Body of pancreas (tissue), 4 donors: ENCODE measurements at regions not wholly inside any gene's neighbourhood (a gene's known extent, or its start where the extent isn't known, plus 50 kb on each side); places are given as distances from the start of the nearest gene placed in this dataset.

Experiments used
- CTCF ChIP-seq, 7 experiments: fragments of 450-650 bp in 4 of 7; fragments of 200-600 bp in 3 of 7; sonication (generic) in 3 of 7; IDR thresholded peaks; one replicate each; pipeline ENCODE4 v1.5.1; 2016 to 2019; ENCODE audit warnings: antibody characterized with exemption in 7 of 7
- POLR2A ChIP-seq, 3 donors: fragments of 450-650 bp; IDR thresholded peaks; one replicate each; pipeline ENCODE4 v1.6.1; 2016; ENCODE audit warnings: antibody characterized with exemption in 3 of 3, mild to moderate bottlenecking in 2 of 3

- no peak for TF ChIP-seq CTCF (IDR thresholded peaks at IDR 0.05)
- TF ChIP-seq POLR2A (IDR thresholded peaks at IDR 0.05) = no peak
Observed at GRCh38 chr14:98931126-98931525, 340.9 kb downstream of the BCL11B start.
